BJ (cell line): ENCODE measurements at regions not wholly inside any gene's neighbourhood (a gene's known extent, or its start where the extent isn't known, plus 50 kb on each side); places are given as distances from the start of the nearest gene placed in this dataset.

Experiments
- CTCF ChIA-PET: fragments of 350-600 bp; formaldehyde crosslinking; extraction: SDS; loops from one replicate; lab custom pipeline; 2021; ENCODE audit warnings: antibody characterized with exemption, inconsistent platforms; lab: Yijun Ruan, JAX
- POLR2A ChIA-PET: fragments of 300-600 bp; sonication (Branson Sonifier 250); formaldehyde crosslinking; extraction: SDS; loops from one replicate; lab custom pipeline; 2021; ENCODE audit warnings: antibody characterized with exemption; lab: Charles Lee
- DNase-seq: peaks from one replicate; pipeline ENCODE4 v3.0.0-alpha.2; 2011; ENCODE audit warnings: low read depth
- H3K27me3 ChIP-seq: 2 replicates; pipeline ENCODE4 v1.6.0; 2011; ENCODE audit warnings: low read length; ENCODE audit not compliant: control insufficient read depth, insufficient read depth
- H3K36me3 ChIP-seq: 2 replicates; pipeline ENCODE4 v1.5.1; 2011; ENCODE audit warnings: low read length; ENCODE audit not compliant: control insufficient read depth, insufficient read depth
- H3K4me3 ChIP-seq: 2 replicates; pipeline ENCODE4 v1.5.1; 2011; ENCODE audit warnings: low read depth, mild to moderate bottlenecking, control low read depth, low read length
- TF ChIP-seq, protein P1 (sequence below): IDR thresholded peaks from 2 replicates; pipeline ENCODE4 v1.5.1; 2011; ENCODE audit warnings: low read depth, mild to moderate bottlenecking, control low read depth, inconsistent platforms, low read length, moderate library complexity; ENCODE audit not compliant: insufficient read depth

- Histone ChIP-seq H3K4me3 (no peak overlapping the region), H3K36me3 (no peaks in the 10 kb centered on the region), H3K27me3 (no peaks in the 10 kb centered on the region; the same call in 1 of the 2 replicates)
- ChIA-PET CTCF (no interaction called here), POLR2A (no interaction called here)
- TF ChIP-seq, protein P1, sequence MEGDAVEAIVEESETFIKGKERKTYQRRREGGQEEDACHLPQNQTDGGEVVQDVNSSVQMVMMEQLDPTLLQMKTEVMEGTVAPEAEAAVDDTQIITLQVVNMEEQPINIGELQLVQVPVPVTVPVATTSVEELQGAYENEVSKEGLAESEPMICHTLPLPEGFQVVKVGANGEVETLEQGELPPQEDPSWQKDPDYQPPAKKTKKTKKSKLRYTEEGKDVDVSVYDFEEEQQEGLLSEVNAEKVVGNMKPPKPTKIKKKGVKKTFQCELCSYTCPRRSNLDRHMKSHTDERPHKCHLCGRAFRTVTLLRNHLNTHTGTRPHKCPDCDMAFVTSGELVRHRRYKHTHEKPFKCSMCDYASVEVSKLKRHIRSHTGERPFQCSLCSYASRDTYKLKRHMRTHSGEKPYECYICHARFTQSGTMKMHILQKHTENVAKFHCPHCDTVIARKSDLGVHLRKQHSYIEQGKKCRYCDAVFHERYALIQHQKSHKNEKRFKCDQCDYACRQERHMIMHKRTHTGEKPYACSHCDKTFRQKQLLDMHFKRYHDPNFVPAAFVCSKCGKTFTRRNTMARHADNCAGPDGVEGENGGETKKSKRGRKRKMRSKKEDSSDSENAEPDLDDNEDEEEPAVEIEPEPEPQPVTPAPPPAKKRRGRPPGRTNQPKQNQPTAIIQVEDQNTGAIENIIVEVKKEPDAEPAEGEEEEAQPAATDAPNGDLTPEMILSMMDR = no peak
- DNase-seq = no peak
These were observed 576.0 kb downstream of the SOX6 start for GRCh38 chr11:15780382-15780781.

- DNase-seq = no peak
- Histone ChIP-seq H3K4me3 (no peak overlapping the region), H3K27me3 (peaks cover 1% of the 10 kb centered on the region; the same call in 1 of the 2 replicates), H3K36me3 (no peaks in the 10 kb centered on the region)
- ChIA-PET CTCF (no interaction called here), POLR2A (no interaction called here)
- TF ChIP-seq, protein P1 = no peak
These were observed 575.5 kb downstream of the SOX6 start for GRCh38 chr11:15780837-15781236.

DNA sequence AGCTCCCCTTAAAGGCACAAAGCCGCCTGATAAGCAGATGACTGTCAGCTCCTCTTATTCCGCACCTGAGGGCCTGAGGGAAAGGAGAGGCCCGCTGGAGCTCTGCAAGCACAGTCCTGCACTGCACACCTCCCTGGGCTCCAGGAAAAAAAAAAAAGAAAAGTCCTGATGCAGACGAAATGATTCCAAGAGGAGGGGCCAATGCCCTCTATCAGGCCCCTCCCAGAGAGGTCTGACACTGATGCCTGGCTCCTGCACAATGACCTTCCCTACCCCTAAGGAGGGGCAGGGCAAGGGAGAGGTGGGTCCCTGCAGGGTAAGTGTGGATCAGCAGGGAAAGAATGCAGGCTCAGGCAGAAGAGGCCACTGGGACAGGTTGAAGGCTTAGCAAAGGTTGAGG is 572.7 kb downstream of the SOX6 start:
- no peak overlapping the region for H3K4me3 ChIP-seq
- DNase-seq = no peak
- POLR2A ChIA-PET = no interaction called here
- H3K36me3 ChIP-seq = no peaks in the 10 kb centered on the region
- TF ChIP-seq, protein P1 = no peak
- H3K27me3 ChIP-seq = peaks cover 1% of the 10 kb centered on the region; the same call in 1 of the 2 replicates
- CTCF ChIA-PET = interaction anchor here (1.7 kb wide), 1 partner anchor 9 kb away, joined by 7 read pairs; no protein-coding TSS in a partner anchor

GRCh38 chr11:15793043-15793996 is 563.0 kb downstream of the SOX6 start:
- no peaks in the 10 kb centered on the region for H3K36me3 ChIP-seq
- DNase-seq = no peak
- no peaks in the 10 kb centered on the region for H3K27me3 ChIP-seq
- TF ChIP-seq, protein P1 = no peak
- H3K4me3 ChIP-seq = no peak overlapping the region
- ChIA-PET CTCF (interaction anchor here (0.6 to 2.1 kb wide), 5 partner anchors 10 to 33 kb away, joined by 3 to 7 read pairs (median 4); no protein-coding TSS in a partner anchor), POLR2A (interaction anchor here (0.6 kb wide), 1 partner anchor 10 kb away, joined by 4 read pairs; no protein-coding TSS in a partner anchor)
